ENCODE measurements at regions not wholly inside any gene's neighbourhood (a gene's known extent, or its start where the extent isn't known, plus 50 kb on each side); places are given as distances from the start of the nearest gene placed in this dataset.

GRCh38 chr1:163684785-163685184 is 363.0 kb downstream of the NUF2 start:
- RAD21 ChIA-PET (ENCODE audit: low non-redundant PET in 1 of 2, low total read pairs in 2 of 2, uncharacterized antibody in 2 of 2, unreplicated experiment in 2 of 2): no interaction called here
- BruUV-seq (replicated peaks): no TSS peak
- no peaks in the 10 kb centered on the region for H3K27me3 ChIP-seq (ENCODE audit: insufficient read depth, low read length)
- no peaks in the 10 kb centered on the region; a peak in 1 of 4 replicates for H3K9me3 ChIP-seq (ENCODE audit: control insufficient read depth in 1 of 2, insufficient read depth in 1 of 2, low read depth in 1 of 2, low read length in 2 of 2)
- POLR2A ChIA-PET: no interaction called here
- DNase-seq (ENCODE audit: low read depth, low spot score): no peak
- H3K9me2 ChIP-seq (ENCODE audit: insufficient read depth): no peaks in the 10 kb centered on the region
- no peak for ATAC-seq
- no peak overlapping the region for H3K4me2 ChIP-seq (ENCODE audit: low read length)
- H3K79me2 ChIP-seq (ENCODE audit: insufficient read depth, low read length): no peaks in the 10 kb centered on the region
- intact Hi-C loops (cut with micrococcal nuclease): no loop called here
- H3K4me3 ChIP-seq (replicated peaks in 1 of 2; ENCODE audit: low read depth in 1 of 2, low read length in 2 of 2): no peak overlapping the region
- H2AFZ ChIP-seq (ENCODE audit: low read depth, low read length, poor library complexity, severe bottlenecking): no peak overlapping the region
- TF ChIP-seq EZH2phosphoT487 (IDR thresholded peaks at IDR 0.05; ENCODE audit: borderline replicate concordance): no peak
- no peak for TF ChIP-seq YY1 (IDR thresholded peaks at IDR 0.05; ENCODE audit: extremely low read depth, insufficient replicate concordance, low read depth, low read length)
- no peak for TF ChIP-seq ATF3 (IDR thresholded peaks at IDR 0.05)
- no peak for TF ChIP-seq MAX (IDR thresholded peaks at IDR 0.05)
- no peak for TF ChIP-seq SRF (IDR thresholded peaks at IDR 0.05; ENCODE audit: low read depth)
- TF ChIP-seq ZNF274 (IDR thresholded peaks at IDR 0.05; ENCODE audit: low read depth, low read length): no peak
- no peak for TF ChIP-seq ELF1 (IDR thresholded peaks at IDR 0.05; ENCODE audit: borderline replicate concordance, low read depth)
- TF ChIP-seq ZFX (IDR thresholded peaks at IDR 0.05): no peak
- no peak for TF ChIP-seq POLR2A (IDR thresholded peaks at IDR 0.05; ENCODE audit: borderline replicate concordance, extremely low read depth, insufficient read depth, insufficient read length)
- no peak for TF ChIP-seq CEBPB (IDR thresholded peaks at IDR 0.05; ENCODE audit: low read depth)
- TF ChIP-seq, protein P1, sequence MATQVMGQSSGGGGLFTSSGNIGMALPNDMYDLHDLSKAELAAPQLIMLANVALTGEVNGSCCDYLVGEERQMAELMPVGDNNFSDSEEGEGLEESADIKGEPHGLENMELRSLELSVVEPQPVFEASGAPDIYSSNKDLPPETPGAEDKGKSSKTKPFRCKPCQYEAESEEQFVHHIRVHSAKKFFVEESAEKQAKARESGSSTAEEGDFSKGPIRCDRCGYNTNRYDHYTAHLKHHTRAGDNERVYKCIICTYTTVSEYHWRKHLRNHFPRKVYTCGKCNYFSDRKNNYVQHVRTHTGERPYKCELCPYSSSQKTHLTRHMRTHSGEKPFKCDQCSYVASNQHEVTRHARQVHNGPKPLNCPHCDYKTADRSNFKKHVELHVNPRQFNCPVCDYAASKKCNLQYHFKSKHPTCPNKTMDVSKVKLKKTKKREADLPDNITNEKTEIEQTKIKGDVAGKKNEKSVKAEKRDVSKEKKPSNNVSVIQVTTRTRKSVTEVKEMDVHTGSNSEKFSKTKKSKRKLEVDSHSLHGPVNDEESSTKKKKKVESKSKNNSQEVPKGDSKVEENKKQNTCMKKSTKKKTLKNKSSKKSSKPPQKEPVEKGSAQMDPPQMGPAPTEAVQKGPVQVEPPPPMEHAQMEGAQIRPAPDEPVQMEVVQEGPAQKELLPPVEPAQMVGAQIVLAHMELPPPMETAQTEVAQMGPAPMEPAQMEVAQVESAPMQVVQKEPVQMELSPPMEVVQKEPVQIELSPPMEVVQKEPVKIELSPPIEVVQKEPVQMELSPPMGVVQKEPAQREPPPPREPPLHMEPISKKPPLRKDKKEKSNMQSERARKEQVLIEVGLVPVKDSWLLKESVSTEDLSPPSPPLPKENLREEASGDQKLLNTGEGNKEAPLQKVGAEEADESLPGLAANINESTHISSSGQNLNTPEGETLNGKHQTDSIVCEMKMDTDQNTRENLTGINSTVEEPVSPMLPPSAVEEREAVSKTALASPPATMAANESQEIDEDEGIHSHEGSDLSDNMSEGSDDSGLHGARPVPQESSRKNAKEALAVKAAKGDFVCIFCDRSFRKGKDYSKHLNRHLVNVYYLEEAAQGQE (IDR thresholded peaks at IDR 0.05; ENCODE audit: low read depth): no peak
- TF ChIP-seq JUND (IDR thresholded peaks at IDR 0.05): no peak
- no peak for TF ChIP-seq EGR1 (IDR thresholded peaks at IDR 0.05; ENCODE audit: low read depth)
- TF ChIP-seq FOSL1 (IDR thresholded peaks at IDR 0.05; ENCODE audit: low read depth): no peak
- no peak for TF ChIP-seq ZBTB33 (IDR thresholded peaks at IDR 0.05; ENCODE audit: extremely low read depth, insufficient replicate concordance, low read length)
- no peak for TF ChIP-seq TCF7L2 (IDR thresholded peaks at IDR 0.05; ENCODE audit: borderline replicate concordance, extremely low read depth, insufficient read depth, insufficient read length)
- TF ChIP-seq POLR2AphosphoS5 (IDR thresholded peaks at IDR 0.05; ENCODE audit: low read depth, low read length): no peak
- TF ChIP-seq CTCF (IDR thresholded peaks at IDR 0.05 in 2 of 3, conservative IDR thresholded peaks at IDR 0.05 in 1 of 3; ENCODE audit: borderline replicate concordance in 1 of 3, insufficient read depth in 1 of 3, low read depth in 2 of 3, low read length in 2 of 3): no peak
- TF ChIP-seq RAD21 (IDR thresholded peaks at IDR 0.05; ENCODE audit: low read depth): no peak
- no peak overlapping the region for H3K9ac ChIP-seq (ENCODE audit: low read length)
- no peak overlapping the region for H3K27ac ChIP-seq (ENCODE audit: low read depth, low read length)
- no peaks in the 10 kb centered on the region for H3K4me1 ChIP-seq (ENCODE audit: control insufficient read depth in 1 of 2, insufficient read depth in 2 of 2, low read length in 2 of 2)
- H3K36me3 ChIP-seq (ENCODE audit: control insufficient read depth in 1 of 2, insufficient read depth in 2 of 2, low read length in 2 of 2): no peaks in the 10 kb centered on the region
- H4K20me1 ChIP-seq (ENCODE audit: insufficient read depth): no peaks in the 10 kb centered on the region
- CTCF ChIA-PET: no interaction called here

Measured in HCT116 (cell line).